Heart right ventricle (tissue), 16 donors: ENCODE measurements at regions not wholly inside any gene's neighbourhood (a gene's known extent, or its start where the extent isn't known, plus 50 kb on each side); places are given as distances from the start of the nearest gene placed in this dataset.

ENCODE experiments used
- ATAC-seq, 8 donors: fragments of 200-7000 bp; cut with Tn5 transposase; one replicate each; pipeline ENCODE4 v1.9.1; 2020; ENCODE audit warnings: mild to moderate bottlenecking in 8 of 8, moderate library complexity in 8 of 8, moderate number of reproducible peaks in 1 of 8
- DNase-seq, 2 donors: peaks; one replicate each; pipeline ENCODE4 v3.0.0-alpha.2; 2020
- H3K27ac ChIP-seq, 10 donors: fragments of 200-600 bp; sonication (generic) in 2 of 10; one replicate each; pipeline versions ENCODE4 v1.5.0 to v1.8.0; 2020 to 2022; ENCODE audit warnings: mild to moderate bottlenecking in 3 of 10
- H3K27me3 ChIP-seq, 7 donors: fragments of 200-600 bp; one replicate each; pipeline ENCODE4 v1.8.0; 2021 to 2022; ENCODE audit warnings: mild to moderate bottlenecking in 2 of 7
- H3K36me3 ChIP-seq, 9 donors: fragments of 200-600 bp; sonication (generic) in 1 of 9; one replicate each; pipeline versions ENCODE4 v1.5.0 to v1.8.0; 2020 to 2022; ENCODE audit warnings: mild to moderate bottlenecking in 2 of 9
- H3K4me1 ChIP-seq, 9 donors: fragments of 200-600 bp; sonication (generic) in 1 of 9; one replicate each; pipeline versions ENCODE4 v1.5.0 to v1.8.0; 2020 to 2022; ENCODE audit warnings: mild to moderate bottlenecking in 4 of 9
- H3K4me3 ChIP-seq, 10 donors: fragments of 200-600 bp; sonication (generic) in 2 of 10; one replicate each; pipeline versions ENCODE4 v1.5.0 to v1.8.0; 2020 to 2022; ENCODE audit warnings: mild to moderate bottlenecking in 7 of 10, moderate library complexity in 2 of 10
- H3K9me3 ChIP-seq, 11 donors: fragments of 200-600 bp in 10 of 11; sonication (generic) in 2 of 11; one replicate each; pipeline versions ENCODE4 v1.5.0 to v1.8.0; 2013 to 2022; ENCODE audit warnings: mild to moderate bottlenecking in 2 of 11, control low read depth in 1 of 11, moderate library complexity in 1 of 11
- CTCF ChIP-seq, 9 donors: fragments of 200-600 bp; sonication (generic) in 2 of 9; IDR thresholded peaks; one replicate each; pipeline versions ENCODE4 v1.5.0 to v1.8.0; 2021 to 2022; ENCODE audit warnings: antibody characterized with exemption in 9 of 9, mild to moderate bottlenecking in 5 of 9, moderate library complexity in 1 of 9
- WGBS, 2 donors: extraction: QIAGEN DNeasy Blood & Tissue Kit; methylation state at CpG; one replicate each; pipeline ENCODE4 v1.1.7; 2013; ENCODE audit warnings: inconsistent platforms in 1 of 2; 5-methylcytosine and 5-hydroxymethylcytosine counted together
- intact Hi-C, 10 donors: fragments of 100-400 bp; cut with DNase I; formaldehyde crosslinking; loops; one replicate each; pipeline versions ENCODE4 v1.11.1 to v1.14.2; 2022
- donor health status: Arrhythmogenic right ventricular cardiomyopathy.
- donor health status: ischemic (EF 13 %, LVEDD 7.1; RV severe dilation, severe dysfunction).
- donor health status: healthy with polysubstance abuse.
- donor health status: DM: no; HTN: yes; CAD: no.
- donor health status: DM: no; HTN: no; CAD: no.
- donor health status: ischemic (EF 25% LVEDD 6.9; RV normal size, moderate dysfunction).
- donor health status: ischemic (EF 25% LVEDD 5.7; RV mildly dilated, moderate dysfunction).
- donor health status: healthy.
- donor health status: DM: yes; HTN: yes; CAD: no.
- donor health status: Ischemic cardiomyopathy.
- donor health status: ischemic (EF 35%, LVEDD 5.7; RV mildly dilated, moderate dysfunction).
- donor health status: nonischemic (EF 11% LVEDD 7.7; RV severe dilation, severe dysfunction).
- donor health status: DM: yes; HTN: yes; CAD: no.
- donor health status: PGD.
- donor health status: ischemic (EF 29% LVEDD 5.4; RV normal size, mild dysfunction).
- donor health status: nonischemic (EF 23%, LVEDD 6.1; RV moderate dilation, normal function).

- Histone ChIP-seq H3K36me3 (no peaks in the 10 kb centered on the region), H3K4me1 (no peaks in the 10 kb centered on the region), H3K27ac (no peak overlapping the region), H3K9me3 (no peaks in the 10 kb centered on the region), H3K4me3 (no peak overlapping the region), H3K27me3 (no peaks in the 10 kb centered on the region)
- DNase-seq (no peak), ATAC-seq (no peak)
- intact Hi-C loops, result no loop called here
- TF ChIP-seq CTCF (IDR thresholded peaks at IDR 0.05), result no peak
- WGBS, 2 donors, result 83 to 89% methylated on average over 3 of the region's 3 CpGs
Measured at GRCh38 chr6:114436691-114437090, 93.9 kb upstream of the HS3ST5 start.

GRCh38 chr6:114435985-114436384, 93.2 kb upstream of the HS3ST5 start:
- Histone ChIP-seq H3K4me3 (no peak overlapping the region), H3K4me1 (no peaks in the 10 kb centered on the region), H3K27me3 (no peaks in the 10 kb centered on the region), H3K27ac (no peak overlapping the region), H3K9me3 (no peaks in the 10 kb centered on the region), H3K36me3 (no peaks in the 10 kb centered on the region)
- TF ChIP-seq CTCF (IDR thresholded peaks at IDR 0.05), result no peak
- intact Hi-C loops, result no loop called here
- no peak for DNase-seq
- no peak for ATAC-seq

- Histone ChIP-seq H3K36me3 (no peaks in the 10 kb centered on the region), H3K4me1 (no peaks in the 10 kb centered on the region), H3K27me3 (no peaks in the 10 kb centered on the region), H3K9me3 (no peaks in the 10 kb centered on the region), H3K27ac (no peak overlapping the region), H3K4me3 (no peak overlapping the region)
- intact Hi-C loops, result no loop called here
- 38 to 48% methylated on average over 1 of the region's 1 CpG for WGBS, 2 donors
- no peak for DNase-seq
- no peak for ATAC-seq
- TF ChIP-seq CTCF (IDR thresholded peaks at IDR 0.05), result no peak
Measured at GRCh38 chr6:114432400-114432799, 89.6 kb upstream of the HS3ST5 start.

GRCh38 chr6:114431641-114432040, 88.8 kb upstream of the HS3ST5 start:
- H3K36me3 ChIP-seq, result no peaks in the 10 kb centered on the region
- H3K4me1 ChIP-seq, result no peaks in the 10 kb centered on the region
- TF ChIP-seq CTCF (IDR thresholded peaks at IDR 0.05), result no peak
- H3K9me3 ChIP-seq, result no peaks in the 10 kb centered on the region
- no peak overlapping the region for H3K4me3 ChIP-seq
- WGBS, 2 donors, result 70 to 75% methylated on average over 1 of the region's 1 CpG
- no peak for ATAC-seq
- intact Hi-C loops, result no loop called here
- no peak for DNase-seq
- no peaks in the 10 kb centered on the region for H3K27me3 ChIP-seq
- no peak overlapping the region for H3K27ac ChIP-seq
